ENCODE measurements at regions not wholly inside any gene's neighbourhood (a gene's known extent, or its start where the extent isn't known, plus 50 kb on each side); places are given as distances from the start of the nearest gene placed in this dataset.

GRCh38 chr9:8053501-8053900 is 253.9 kb upstream of the DMAC1 start:
- no peak for TF ChIP-seq POLR2A (IDR thresholded peaks at IDR 0.05; ENCODE audit: low read length)
- TF ChIP-seq GATA1 (IDR thresholded peaks at IDR 0.05; ENCODE audit: low read depth, low read length), result no peak

All from erythroblast (primary cell).